ENCODE measurements at regions not wholly inside any gene's neighbourhood (a gene's known extent, or its start where the extent isn't known, plus 50 kb on each side); places are given as distances from the start of the nearest gene placed in this dataset.

DNA sequence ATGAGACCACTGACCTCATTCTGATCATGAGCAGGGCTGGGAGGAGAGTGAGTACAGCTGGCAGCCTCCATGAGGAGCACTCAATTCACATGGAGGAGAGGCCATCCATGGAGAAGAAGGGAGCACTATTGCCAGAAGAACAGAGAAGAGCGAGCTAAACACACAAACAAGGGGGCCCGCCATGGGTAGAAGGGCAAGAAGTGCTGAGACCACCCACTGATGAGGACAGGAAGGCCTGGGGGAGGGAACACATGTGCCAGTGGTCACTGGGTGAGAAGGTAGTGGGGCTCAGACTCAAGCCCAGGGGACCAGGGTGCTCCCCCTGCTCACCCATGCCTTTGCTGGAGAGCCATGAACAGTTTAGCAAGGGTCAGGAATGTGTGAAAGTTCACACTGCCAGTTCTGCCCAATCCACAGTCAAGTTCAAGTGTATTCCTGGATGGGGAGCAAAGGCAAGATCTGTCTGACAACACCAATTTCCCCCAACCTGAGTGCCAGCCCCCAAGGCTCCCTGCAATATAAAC lies 57.7 kb downstream of the TTC32 start:
- TF ChIP-seq, protein P1, sequence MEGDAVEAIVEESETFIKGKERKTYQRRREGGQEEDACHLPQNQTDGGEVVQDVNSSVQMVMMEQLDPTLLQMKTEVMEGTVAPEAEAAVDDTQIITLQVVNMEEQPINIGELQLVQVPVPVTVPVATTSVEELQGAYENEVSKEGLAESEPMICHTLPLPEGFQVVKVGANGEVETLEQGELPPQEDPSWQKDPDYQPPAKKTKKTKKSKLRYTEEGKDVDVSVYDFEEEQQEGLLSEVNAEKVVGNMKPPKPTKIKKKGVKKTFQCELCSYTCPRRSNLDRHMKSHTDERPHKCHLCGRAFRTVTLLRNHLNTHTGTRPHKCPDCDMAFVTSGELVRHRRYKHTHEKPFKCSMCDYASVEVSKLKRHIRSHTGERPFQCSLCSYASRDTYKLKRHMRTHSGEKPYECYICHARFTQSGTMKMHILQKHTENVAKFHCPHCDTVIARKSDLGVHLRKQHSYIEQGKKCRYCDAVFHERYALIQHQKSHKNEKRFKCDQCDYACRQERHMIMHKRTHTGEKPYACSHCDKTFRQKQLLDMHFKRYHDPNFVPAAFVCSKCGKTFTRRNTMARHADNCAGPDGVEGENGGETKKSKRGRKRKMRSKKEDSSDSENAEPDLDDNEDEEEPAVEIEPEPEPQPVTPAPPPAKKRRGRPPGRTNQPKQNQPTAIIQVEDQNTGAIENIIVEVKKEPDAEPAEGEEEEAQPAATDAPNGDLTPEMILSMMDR (CRISPR knock-in tag; IDR thresholded peaks at IDR 0.05): no peak
- TF ChIP-seq RFX5 (IDR thresholded peaks at IDR 0.05; ENCODE audit: low read depth, low read length): no peak
- TF ChIP-seq, protein P2, sequence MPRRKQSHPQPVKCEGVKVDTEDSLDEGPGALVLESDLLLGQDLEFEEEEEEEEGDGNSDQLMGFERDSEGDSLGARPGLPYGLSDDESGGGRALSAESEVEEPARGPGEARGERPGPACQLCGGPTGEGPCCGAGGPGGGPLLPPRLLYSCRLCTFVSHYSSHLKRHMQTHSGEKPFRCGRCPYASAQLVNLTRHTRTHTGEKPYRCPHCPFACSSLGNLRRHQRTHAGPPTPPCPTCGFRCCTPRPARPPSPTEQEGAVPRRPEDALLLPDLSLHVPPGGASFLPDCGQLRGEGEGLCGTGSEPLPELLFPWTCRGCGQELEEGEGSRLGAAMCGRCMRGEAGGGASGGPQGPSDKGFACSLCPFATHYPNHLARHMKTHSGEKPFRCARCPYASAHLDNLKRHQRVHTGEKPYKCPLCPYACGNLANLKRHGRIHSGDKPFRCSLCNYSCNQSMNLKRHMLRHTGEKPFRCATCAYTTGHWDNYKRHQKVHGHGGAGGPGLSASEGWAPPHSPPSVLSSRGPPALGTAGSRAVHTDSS (CRISPR knock-in tag; conservative IDR thresholded peaks at IDR 0.05): no peak

Measured in HepG2 (cell line).